Liver (tissue), 3 donors: ENCODE measurements at regions not wholly inside any gene's neighbourhood (a gene's known extent, or its start where the extent isn't known, plus 50 kb on each side); places are given as distances from the start of the nearest gene placed in this dataset.

Experiments used
- EGR1 ChIP-seq, 2 donors: IDR thresholded peaks; 2 replicates each; pipeline ENCODE4 v1.6.1; 2016 to 2018; ENCODE audit warnings: antibody characterized with exemption in 2 of 2, low read depth in 2 of 2
- JUND ChIP-seq, 2 donors: IDR thresholded peaks; 2 replicates each; pipeline ENCODE4 v1.6.1; 2016; ENCODE audit warnings: antibody characterized with exemption in 2 of 2
- RAD21 ChIP-seq, 2 donors: IDR thresholded peaks; 2 replicates each; pipeline ENCODE4 v1.6.1; 2016; ENCODE audit warnings: antibody characterized with exemption in 2 of 2, mild to moderate bottlenecking in 2 of 2
- YY1 ChIP-seq: IDR thresholded peaks from 2 replicates; pipeline ENCODE4 v1.6.1; 2016; ENCODE audit warnings: antibody characterized with exemption, mild to moderate bottlenecking
- TF ChIP-seq, protein P1 (sequence below): fragments of 150-350 bp; IDR thresholded peaks from 2 replicates; pipeline ENCODE4 v1.5.1; 2017; ENCODE audit warnings: improper control_type of control experiment, low read depth, low read length; ENCODE audit not compliant: missing input control
- TF ChIP-seq, protein P2 (sequence below): IDR thresholded peaks from 2 replicates; pipeline ENCODE4 v1.6.1; 2016; ENCODE audit warnings: antibody characterized with exemption
- donor health status: healthy.
- donor health status: healthy.

DNA sequence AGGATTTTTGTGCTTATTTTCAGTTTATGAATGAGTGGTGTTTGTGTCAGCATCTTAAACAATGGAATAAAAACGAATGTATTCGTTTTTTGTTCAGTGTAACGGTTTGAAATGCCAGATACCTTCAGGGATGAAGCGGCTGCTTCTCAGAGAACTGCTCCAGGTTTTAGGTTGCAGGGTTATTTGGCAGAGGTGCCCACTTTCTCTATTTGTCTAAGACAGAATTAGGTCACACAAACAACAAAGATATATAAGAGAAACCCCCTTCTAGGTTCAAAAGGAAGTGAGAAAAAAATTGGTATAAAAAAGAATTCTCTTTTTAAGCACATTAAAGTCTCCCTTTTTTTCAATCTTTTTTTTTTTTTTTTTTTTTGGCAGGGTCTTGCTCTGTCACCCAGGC is 98.9 kb downstream of the MFAP3L start:
- TF ChIP-seq YY1 (no peak), EGR1 (IDR thresholded peaks at IDR 0.05; ENCODE audit: low read depth in 2 of 2) (no peak), RAD21 (IDR thresholded peaks at IDR 0.05) (no peak), JUND (IDR thresholded peaks at IDR 0.05) (no peak)
- TF ChIP-seq, protein P1, sequence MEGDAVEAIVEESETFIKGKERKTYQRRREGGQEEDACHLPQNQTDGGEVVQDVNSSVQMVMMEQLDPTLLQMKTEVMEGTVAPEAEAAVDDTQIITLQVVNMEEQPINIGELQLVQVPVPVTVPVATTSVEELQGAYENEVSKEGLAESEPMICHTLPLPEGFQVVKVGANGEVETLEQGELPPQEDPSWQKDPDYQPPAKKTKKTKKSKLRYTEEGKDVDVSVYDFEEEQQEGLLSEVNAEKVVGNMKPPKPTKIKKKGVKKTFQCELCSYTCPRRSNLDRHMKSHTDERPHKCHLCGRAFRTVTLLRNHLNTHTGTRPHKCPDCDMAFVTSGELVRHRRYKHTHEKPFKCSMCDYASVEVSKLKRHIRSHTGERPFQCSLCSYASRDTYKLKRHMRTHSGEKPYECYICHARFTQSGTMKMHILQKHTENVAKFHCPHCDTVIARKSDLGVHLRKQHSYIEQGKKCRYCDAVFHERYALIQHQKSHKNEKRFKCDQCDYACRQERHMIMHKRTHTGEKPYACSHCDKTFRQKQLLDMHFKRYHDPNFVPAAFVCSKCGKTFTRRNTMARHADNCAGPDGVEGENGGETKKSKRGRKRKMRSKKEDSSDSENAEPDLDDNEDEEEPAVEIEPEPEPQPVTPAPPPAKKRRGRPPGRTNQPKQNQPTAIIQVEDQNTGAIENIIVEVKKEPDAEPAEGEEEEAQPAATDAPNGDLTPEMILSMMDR: no peak
- TF ChIP-seq, protein P2, sequence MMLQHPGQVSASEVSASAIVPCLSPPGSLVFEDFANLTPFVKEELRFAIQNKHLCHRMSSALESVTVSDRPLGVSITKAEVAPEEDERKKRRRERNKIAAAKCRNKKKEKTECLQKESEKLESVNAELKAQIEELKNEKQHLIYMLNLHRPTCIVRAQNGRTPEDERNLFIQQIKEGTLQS: no peak
